IPS DF 6.9 (cell line): ENCODE measurements at regions not wholly inside any gene's neighbourhood (a gene's known extent, or its start where the extent isn't known, plus 50 kb on each side); places are given as distances from the start of the nearest gene placed in this dataset.

ENCODE experiments used
- DNase-seq: peaks from one replicate; pipeline ENCODE4 v3.0.0-alpha.2; 2013; ENCODE audit warnings: low read depth, low spot score
- H3K27ac ChIP-seq: one replicate; pipeline ENCODE4 v1.5.1; 2013; ENCODE audit warnings: low read length, control low read depth
- H3K27me3 ChIP-seq: 2 replicates; pipeline ENCODE4 v1.6.1; 2013; ENCODE audit warnings: mild to moderate bottlenecking, low read length; ENCODE audit not compliant: control insufficient read depth, insufficient read depth
- H3K36me3 ChIP-seq: 2 replicates; pipeline ENCODE4 v1.6.1; 2013; ENCODE audit warnings: low read length; ENCODE audit not compliant: control insufficient read depth, insufficient read depth
- H3K4me1 ChIP-seq: 2 replicates; pipeline ENCODE4 v1.6.1; 2013; ENCODE audit warnings: low read length; ENCODE audit not compliant: control insufficient read depth, insufficient read depth
- H3K4me3 ChIP-seq: 2 replicates; pipeline ENCODE4 v1.5.1; 2013; ENCODE audit warnings: mild to moderate bottlenecking, low read length
- H3K9me3 ChIP-seq: 2 replicates; pipeline ENCODE4 v1.6.1; 2013; ENCODE audit warnings: low read length, inconsistent platforms; ENCODE audit not compliant: control insufficient read depth, insufficient read depth
- WGBS: extraction: QIAGEN DNeasy Blood & Tissue Kit; methylation state at CpG from one replicate; pipeline ENCODE4 v1.1.7; 2013; ENCODE audit warnings: mixed read lengths, missing lambda C conversion rate; ENCODE audit not compliant: insufficient read length, insufficient coverage; 5-methylcytosine and 5-hydroxymethylcytosine counted together

DNA sequence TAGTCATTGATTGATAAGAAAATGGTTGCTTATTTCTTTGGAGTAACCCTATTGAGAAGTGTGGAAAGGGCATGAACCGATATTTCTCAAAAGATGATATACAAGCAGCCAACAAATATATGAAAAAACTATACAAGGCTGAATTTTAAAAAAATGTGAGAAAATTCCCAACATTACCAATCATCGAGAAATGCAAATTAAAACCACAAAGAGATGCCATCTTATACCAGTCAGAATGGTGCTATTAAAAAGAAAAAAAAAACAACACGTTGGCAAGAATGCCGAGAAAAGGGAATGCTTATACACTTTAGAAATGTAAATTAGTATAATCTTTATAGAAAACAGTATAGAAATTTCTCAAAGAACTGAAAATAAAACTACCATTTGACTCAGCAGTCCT, 77.7 kb upstream of the ROBO1 start:
- no peaks in the 10 kb centered on the region for H3K36me3 ChIP-seq
- no peak overlapping the region for H3K27ac ChIP-seq
- no peaks in the 10 kb centered on the region for H3K4me1 ChIP-seq
- H3K9me3 ChIP-seq = no peaks in the 10 kb centered on the region
- no CpG with 5 or more reads among the region's 4 CpGs for WGBS
- no peaks in the 10 kb centered on the region for H3K27me3 ChIP-seq
- H3K4me3 ChIP-seq = no peak overlapping the region
- DNase-seq = no peak

- Histone ChIP-seq H3K36me3 (no peaks in the 10 kb centered on the region), H3K4me3 (no peak overlapping the region), H3K4me1 (no peaks in the 10 kb centered on the region), H3K27ac (no peak overlapping the region), H3K27me3 (no peaks in the 10 kb centered on the region), H3K9me3 (no peaks in the 10 kb centered on the region)
- WGBS = no CpG with 5 or more reads among the region's 2 CpGs
- no peak for DNase-seq
These were observed 76.4 kb upstream of the ROBO1 start for GRCh38 chr3:79844176-79844575.

DNA sequence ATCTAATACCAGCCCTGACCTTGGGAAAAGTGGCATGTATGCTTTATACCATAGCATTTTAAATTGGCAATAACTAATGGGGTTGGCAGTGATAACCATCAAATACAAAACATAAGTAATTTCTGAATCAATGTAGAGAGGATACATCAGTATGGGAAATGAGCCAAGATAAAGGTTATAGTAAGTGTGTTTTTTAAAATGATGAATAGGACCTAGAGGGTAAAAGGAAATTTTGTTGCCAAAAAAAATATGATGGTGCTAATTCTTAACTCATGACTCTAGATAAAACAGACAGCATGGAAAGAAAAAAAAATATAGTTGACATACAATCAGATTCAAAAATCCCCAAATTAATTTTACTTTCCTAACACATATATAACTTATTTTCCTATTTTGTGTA, 75.4 kb upstream of the ROBO1 start:
- Histone ChIP-seq H3K4me1 (no peaks in the 10 kb centered on the region), H3K36me3 (no peaks in the 10 kb centered on the region), H3K27me3 (no peaks in the 10 kb centered on the region), H3K9me3 (no peaks in the 10 kb centered on the region), H3K4me3 (no peak overlapping the region), H3K27ac (no peak overlapping the region)
- no peak for DNase-seq

GRCh38 chr3:79835701-79836100, 67.9 kb upstream of the ROBO1 start:
- no peaks in the 10 kb centered on the region for H3K4me1 ChIP-seq
- no CpG with 5 or more reads among the region's 4 CpGs for WGBS

GRCh38 chr3:79824166-79824565, 56.4 kb upstream of the ROBO1 start:
- DNase-seq = no peak
- no peaks in the 10 kb centered on the region for H3K36me3 ChIP-seq
- H3K4me1 ChIP-seq = peaks cover 2% of the 10 kb centered on the region; the same call in 1 of the 2 replicates
- no peak overlapping the region for H3K4me3 ChIP-seq
- no peak overlapping the region for H3K27ac ChIP-seq
- no peaks in the 10 kb centered on the region for H3K27me3 ChIP-seq
- H3K9me3 ChIP-seq = no peaks in the 10 kb centered on the region
- WGBS = no CpG with 5 or more reads among the region's 11 CpGs

More at GRCh38 chr3:79835701-79836100, 67.9 kb upstream of the ROBO1 start:
- Histone ChIP-seq H3K36me3 (no peaks in the 10 kb centered on the region), H3K27me3 (no peaks in the 10 kb centered on the region), H3K9me3 (no peaks in the 10 kb centered on the region), H3K27ac (no peak overlapping the region), H3K4me3 (no peak overlapping the region)
- no peak for DNase-seq

GRCh38 chr3:79822076-79822475, 54.3 kb upstream of the ROBO1 start:
- Histone ChIP-seq H3K4me3 (no peak overlapping the region), H3K27ac (no peak overlapping the region), H3K36me3 (no peaks in the 10 kb centered on the region), H3K9me3 (no peaks in the 10 kb centered on the region), H3K4me1 (no peaks in the 10 kb centered on the region), H3K27me3 (no peaks in the 10 kb centered on the region)
- no peak for DNase-seq
- WGBS = no CpG with 5 or more reads among the region's 2 CpGs

- H3K27me3 ChIP-seq = no peaks in the 10 kb centered on the region
- no peak overlapping the region for H3K4me3 ChIP-seq
- no peak overlapping the region for H3K27ac ChIP-seq
- H3K36me3 ChIP-seq = no peaks in the 10 kb centered on the region
- DNase-seq = no peak
- H3K9me3 ChIP-seq = no peaks in the 10 kb centered on the region
- WGBS = 100% methylated on average over 1 of the region's 4 CpGs
- H3K4me1 ChIP-seq = no peaks in the 10 kb centered on the region
These were observed 52.3 kb upstream of the ROBO1 start for GRCh38 chr3:79820089-79820488.

DNA sequence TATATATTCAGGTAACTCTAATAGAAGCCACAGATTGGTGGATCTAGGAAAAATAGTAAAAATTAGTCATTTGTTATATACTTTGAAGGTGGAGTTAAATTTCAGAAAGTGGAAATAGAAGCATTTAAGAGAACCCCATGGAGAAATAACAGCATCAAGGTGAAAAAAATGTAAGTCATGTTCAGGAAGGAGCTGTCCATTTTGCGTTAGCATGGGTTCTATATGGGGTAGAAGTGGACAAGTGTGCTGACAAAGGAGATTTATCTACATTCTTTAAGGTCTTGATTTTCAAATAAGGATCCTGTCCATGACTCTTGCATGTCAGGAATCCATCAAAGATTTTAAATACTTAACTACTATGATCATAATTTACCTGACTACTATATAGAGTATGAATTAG, 50.2 kb upstream of the ROBO1 start:
- no CpG with 5 or more reads among the region's 1 CpG for WGBS
- Histone ChIP-seq H3K27me3 (no peaks in the 10 kb centered on the region), H3K9me3 (no peaks in the 10 kb centered on the region), H3K4me3 (no peak overlapping the region), H3K4me1 (no peaks in the 10 kb centered on the region), H3K36me3 (no peaks in the 10 kb centered on the region), H3K27ac (no peak overlapping the region)
- no peak for DNase-seq
